Neural cell (in vitro differentiated cells): ENCODE measurements at regions not wholly inside any gene's neighbourhood (a gene's known extent, or its start where the extent isn't known, plus 50 kb on each side); places are given as distances from the start of the nearest gene placed in this dataset.

ENCODE experiments used
- CTCF ChIP-seq: fragments of 450-650 bp; IDR thresholded peaks from 2 replicates; pipeline ENCODE4 v1.5.1; 2014; ENCODE audit warnings: antibody characterized with exemption, mild to moderate bottlenecking, moderate library complexity; ENCODE audit not compliant: poor library complexity, severe bottlenecking
- EP300 ChIP-seq: fragments of 450-650 bp; conservative IDR thresholded peaks from 2 replicates; pipeline ENCODE4 v1.6.1; 2014; ENCODE audit warnings: antibody characterized with exemption, mild to moderate bottlenecking, moderate library complexity; ENCODE audit not compliant: poor library complexity, severe bottlenecking

GRCh38 chrX:79601341-79602131 is 234.4 kb upstream of the ITM2A start:
- no peak for TF ChIP-seq CTCF
- no peak for TF ChIP-seq EP300
